Mucosa of descending colon (tissue), 3 donors: ENCODE measurements at regions not wholly inside any gene's neighbourhood (a gene's known extent, or its start where the extent isn't known, plus 50 kb on each side); places are given as distances from the start of the nearest gene placed in this dataset.

Experiments
- ATAC-seq: fragments of 200-7000 bp; cut with Tn5 transposase; one replicate; pipeline ENCODE4 v1.9.1; 2020; ENCODE audit warnings: mild to moderate bottlenecking, moderate library complexity
- DNase-seq, 3 donors: peaks; one replicate each; pipeline ENCODE4 v3.0.0-alpha.2; 2020
- H3K36me3 ChIP-seq: fragments of 200-600 bp; one replicate; pipeline ENCODE4 v1.8.0; 2021; ENCODE audit warnings: low read depth, mild to moderate bottlenecking
- H3K4me1 ChIP-seq: fragments of 200-600 bp; one replicate; pipeline ENCODE4 v1.8.0; 2021; ENCODE audit warnings: low read depth, mild to moderate bottlenecking
- H3K4me3 ChIP-seq: fragments of 200-600 bp; one replicate; pipeline ENCODE4 v1.8.0; 2021; ENCODE audit warnings: mild to moderate bottlenecking
- H3K9me3 ChIP-seq: fragments of 200-600 bp; one replicate; pipeline ENCODE4 v1.8.0; 2021; ENCODE audit warnings: mild to moderate bottlenecking
- intact Hi-C, 2 donors: fragments of 100-400 bp; cut with DNase I in 1 of 2; cut with micrococcal nuclease in 1 of 2; formaldehyde crosslinking; loops; one replicate each; pipeline versions ENCODE4 v1.11.0 to v1.11.1; 2022; cut with DNase I, micrococcal nuclease
- TF ChIP-seq, protein P1 (sequence below): fragments of 200-600 bp; IDR thresholded peaks from one replicate; pipeline ENCODE4 v1.8.0; 2022; ENCODE audit warnings: antibody characterized with exemption, mild to moderate bottlenecking
- donor health status: DM: no; HTN: no; CAD: no; lungs with moderate emphysema.
- donor health status: DM: no; HTN: no; CAD: no.
- donor health status: DM: no; HTN: yes; CAD: no.

DNA sequence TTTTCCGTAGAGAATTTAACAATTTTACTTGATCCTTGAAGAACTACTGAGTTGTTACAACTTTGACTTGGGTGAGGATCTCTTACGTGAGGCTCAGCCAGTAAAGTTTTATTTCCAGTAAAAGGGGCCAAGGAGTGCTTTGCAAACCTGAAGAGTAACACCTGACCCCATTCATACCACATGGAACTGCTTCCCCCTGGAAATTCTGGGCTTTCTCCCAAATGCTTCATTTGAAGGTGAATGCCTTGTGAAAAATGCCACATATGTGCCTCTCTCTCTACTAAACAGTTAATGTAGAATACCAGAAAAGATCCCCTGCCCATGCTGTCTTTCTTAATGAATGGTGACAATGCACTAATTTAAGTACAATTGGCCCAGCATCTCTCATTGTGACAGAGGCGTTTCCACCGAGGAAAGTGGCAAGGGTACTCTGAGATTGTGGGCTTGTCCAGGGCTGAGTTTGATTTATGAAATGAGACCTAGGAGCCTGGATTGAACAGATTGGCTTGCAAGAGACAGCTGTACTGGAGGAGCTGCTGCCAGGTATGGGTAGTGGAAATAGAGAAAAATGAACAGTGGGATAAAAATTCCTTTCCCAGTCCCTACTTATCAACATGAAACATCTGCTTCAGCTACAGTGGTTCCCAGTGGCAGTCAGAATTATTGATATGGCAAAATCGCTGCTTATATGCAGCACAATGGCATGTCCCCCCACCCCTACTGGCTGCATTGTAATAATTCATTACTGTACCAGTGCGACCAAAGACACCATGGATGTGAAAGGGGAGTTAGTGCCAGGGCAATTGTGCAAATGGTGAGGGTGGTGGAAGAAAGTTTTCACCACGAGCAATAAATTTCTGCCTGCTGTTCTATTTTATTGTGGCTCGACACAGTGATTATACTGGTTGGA, 843.7 kb upstream of the WWC1 start:
- Histone ChIP-seq H3K9me3 (no peaks in the 10 kb centered on the region), H3K36me3 (no peaks in the 10 kb centered on the region), H3K4me3 (no peak overlapping the region), H3K4me1 (no peaks in the 10 kb centered on the region)
- DNase-seq (no peak), ATAC-seq (no peak)
- intact Hi-C loops, result no loop called here
- TF ChIP-seq, protein P1, sequence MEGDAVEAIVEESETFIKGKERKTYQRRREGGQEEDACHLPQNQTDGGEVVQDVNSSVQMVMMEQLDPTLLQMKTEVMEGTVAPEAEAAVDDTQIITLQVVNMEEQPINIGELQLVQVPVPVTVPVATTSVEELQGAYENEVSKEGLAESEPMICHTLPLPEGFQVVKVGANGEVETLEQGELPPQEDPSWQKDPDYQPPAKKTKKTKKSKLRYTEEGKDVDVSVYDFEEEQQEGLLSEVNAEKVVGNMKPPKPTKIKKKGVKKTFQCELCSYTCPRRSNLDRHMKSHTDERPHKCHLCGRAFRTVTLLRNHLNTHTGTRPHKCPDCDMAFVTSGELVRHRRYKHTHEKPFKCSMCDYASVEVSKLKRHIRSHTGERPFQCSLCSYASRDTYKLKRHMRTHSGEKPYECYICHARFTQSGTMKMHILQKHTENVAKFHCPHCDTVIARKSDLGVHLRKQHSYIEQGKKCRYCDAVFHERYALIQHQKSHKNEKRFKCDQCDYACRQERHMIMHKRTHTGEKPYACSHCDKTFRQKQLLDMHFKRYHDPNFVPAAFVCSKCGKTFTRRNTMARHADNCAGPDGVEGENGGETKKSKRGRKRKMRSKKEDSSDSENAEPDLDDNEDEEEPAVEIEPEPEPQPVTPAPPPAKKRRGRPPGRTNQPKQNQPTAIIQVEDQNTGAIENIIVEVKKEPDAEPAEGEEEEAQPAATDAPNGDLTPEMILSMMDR, result no peak

DNA sequence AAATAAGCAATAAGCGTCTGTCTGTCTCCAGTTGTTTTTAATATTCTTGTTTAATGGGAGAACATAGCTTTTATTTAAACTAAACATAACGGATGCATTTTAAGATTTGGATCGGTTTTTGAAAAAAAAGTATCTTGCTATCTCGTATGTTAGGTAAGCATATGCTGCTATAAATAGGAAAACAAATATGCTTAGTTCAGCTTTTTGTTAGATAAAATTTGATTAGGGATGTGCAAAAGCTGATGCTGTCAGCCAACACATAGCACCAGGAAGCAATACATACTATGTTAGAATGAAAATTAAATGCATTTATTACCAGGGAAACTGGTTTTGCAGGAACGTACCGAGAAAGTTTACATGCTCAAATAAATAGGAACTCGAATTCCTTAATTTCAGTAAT, 843.1 kb upstream of the WWC1 start:
- no peak for ATAC-seq
- DNase-seq, result no peak
- Histone ChIP-seq H3K4me3 (no peak overlapping the region), H3K9me3 (no peaks in the 10 kb centered on the region), H3K36me3 (no peaks in the 10 kb centered on the region), H3K4me1 (no peaks in the 10 kb centered on the region)
- intact Hi-C loops, result no loop called here
- TF ChIP-seq, protein P1, result no peak

DNA sequence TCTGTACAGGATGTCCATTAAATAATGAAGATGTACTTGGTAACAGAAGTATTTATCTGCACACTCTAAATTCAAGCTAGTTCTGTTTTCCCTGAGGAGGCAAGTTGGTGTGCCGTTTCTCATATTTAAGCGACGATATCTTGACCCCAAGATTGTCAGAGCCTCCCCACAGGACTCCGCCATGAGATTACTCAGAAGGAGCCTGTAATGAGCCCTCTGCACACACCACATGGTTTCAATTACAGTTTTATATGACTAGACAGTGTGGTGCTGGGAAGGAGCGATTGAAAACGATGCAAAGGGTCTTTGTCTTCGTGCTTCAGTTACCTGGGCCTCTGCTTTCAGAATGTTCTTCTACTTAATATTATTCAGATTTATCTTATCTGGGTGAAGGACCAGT, 840.4 kb upstream of the WWC1 start:
- H3K4me3 ChIP-seq, result no peak overlapping the region
- DNase-seq (no peak), ATAC-seq (no peak)
- no peaks in the 10 kb centered on the region for H3K36me3 ChIP-seq
- intact Hi-C loops, result no loop called here
- H3K9me3 ChIP-seq, result no peaks in the 10 kb centered on the region
- no peaks in the 10 kb centered on the region for H3K4me1 ChIP-seq
- TF ChIP-seq, protein P1, result no peak

DNA sequence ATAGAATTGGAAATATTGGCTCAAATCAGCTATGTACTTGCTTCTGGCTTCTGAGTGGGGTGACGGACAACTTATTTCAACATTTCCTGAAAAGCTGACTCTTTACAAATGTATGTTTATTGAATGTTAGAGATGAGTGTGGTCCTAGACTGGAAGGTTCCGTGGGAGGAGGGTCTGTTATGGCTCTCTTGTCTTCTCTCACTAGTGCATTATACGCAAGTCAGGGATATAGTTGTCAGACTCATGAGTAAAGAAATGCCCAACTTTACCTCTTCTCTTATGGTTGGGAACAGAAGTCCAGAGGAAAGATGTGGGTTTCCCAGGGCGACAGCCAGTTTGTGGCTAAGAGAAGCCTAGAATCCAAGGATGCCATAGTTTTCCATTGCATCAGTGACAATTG, 839.3 kb upstream of the WWC1 start:
- no peak overlapping the region for H3K4me3 ChIP-seq
- no peaks in the 10 kb centered on the region for H3K36me3 ChIP-seq
- DNase-seq, result no peak
- TF ChIP-seq, protein P1, result no peak
- no peaks in the 10 kb centered on the region for H3K9me3 ChIP-seq
- intact Hi-C loops, result no loop called here
- ATAC-seq, result no peak
- no peaks in the 10 kb centered on the region for H3K4me1 ChIP-seq

DNA sequence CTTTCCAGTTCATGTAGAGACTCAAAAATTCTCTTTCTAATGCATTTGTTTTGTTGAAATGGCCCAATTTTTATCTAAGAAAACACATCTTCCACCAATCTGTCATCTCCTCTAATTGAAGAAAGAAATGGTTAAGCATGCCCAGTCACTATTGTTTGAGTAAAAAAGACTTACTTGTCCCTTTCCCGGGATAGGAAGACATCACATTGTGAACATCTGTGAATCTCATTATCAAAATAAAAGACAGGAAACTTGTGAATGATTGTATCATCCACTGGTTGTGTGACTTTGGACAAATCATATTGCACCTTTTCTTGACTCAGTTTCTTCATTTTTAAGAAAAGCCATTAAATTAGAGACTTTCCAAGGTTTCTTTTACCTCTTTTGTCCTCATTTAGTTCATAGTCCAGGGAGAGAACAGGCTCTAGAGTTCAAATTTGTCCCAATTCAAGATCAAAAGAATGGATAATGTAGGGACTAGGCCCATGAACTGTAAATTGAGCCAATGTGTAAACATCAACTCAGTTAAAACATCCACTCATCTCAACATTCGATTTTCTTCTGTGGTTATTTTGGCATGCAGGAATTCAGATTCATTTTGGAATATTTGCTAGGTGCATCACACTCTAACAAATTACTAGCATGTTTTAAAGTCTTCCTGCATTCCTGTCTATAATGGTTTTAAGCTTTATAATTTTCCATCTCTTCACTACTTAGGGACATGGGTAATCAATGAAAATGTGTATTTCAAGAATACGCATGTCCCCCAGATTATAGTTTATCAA, 838.0 kb upstream of the WWC1 start:
- Histone ChIP-seq H3K9me3 (no peaks in the 10 kb centered on the region), H3K4me1 (no peaks in the 10 kb centered on the region), H3K36me3 (no peaks in the 10 kb centered on the region), H3K4me3 (no peak overlapping the region)
- DNase-seq, result no peak
- TF ChIP-seq, protein P1, result no peak
- intact Hi-C loops, result no loop called here
- ATAC-seq, result no peak
